Upper lobe of left lung (tissue), 4 donors: ENCODE measurements at regions not wholly inside any gene's neighbourhood (a gene's known extent, or its start where the extent isn't known, plus 50 kb on each side); places are given as distances from the start of the nearest gene placed in this dataset.

Experiments
- POLR2A ChIP-seq, 4 donors: fragments of 450-650 bp; IDR thresholded peaks; one replicate each; pipeline ENCODE4 v1.5.1; 2016 to 2017; ENCODE audit warnings: antibody characterized with exemption in 4 of 4, mild to moderate bottlenecking in 2 of 4
- POLR2AphosphoS5 ChIP-seq, 2 donors: sonication (generic); formaldehyde crosslinking; IDR thresholded peaks; one replicate each; pipeline ENCODE4 v1.5.1; 2017; ENCODE audit warnings: antibody characterized with exemption in 2 of 2
- TF ChIP-seq, protein P1 (sequence below), 6 experiments: fragments of 450-650 bp in 4 of 6; fragments of 200-600 bp in 2 of 6; sonication (generic) in 2 of 6; IDR thresholded peaks; one replicate each; pipeline ENCODE4 v1.5.1; 2016 to 2019; ENCODE audit warnings: antibody characterized with exemption in 6 of 6

DNA sequence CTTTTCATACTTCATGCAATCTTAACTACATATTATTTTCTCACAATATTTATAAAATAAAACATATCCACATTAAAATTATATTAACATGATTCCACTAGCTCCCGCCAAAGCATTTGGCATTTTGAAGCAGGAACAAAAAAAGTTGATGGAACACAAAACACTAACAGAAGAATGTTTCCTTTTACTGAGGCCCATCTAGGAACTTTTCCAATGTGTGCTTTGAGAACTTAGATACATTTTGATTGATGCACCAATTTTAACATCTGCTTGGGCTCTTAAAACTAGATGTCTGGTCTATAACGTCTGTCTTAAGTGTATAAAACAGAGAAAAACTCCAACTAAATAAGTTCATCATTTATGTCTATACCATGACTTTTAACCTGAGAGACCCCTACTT is 1214.8 kb downstream of the SORCS1 start:
- TF ChIP-seq POLR2A (IDR thresholded peaks at IDR 0.05) (no peak), POLR2AphosphoS5 (IDR thresholded peaks at IDR 0.05) (no peak)
- TF ChIP-seq, protein P1, sequence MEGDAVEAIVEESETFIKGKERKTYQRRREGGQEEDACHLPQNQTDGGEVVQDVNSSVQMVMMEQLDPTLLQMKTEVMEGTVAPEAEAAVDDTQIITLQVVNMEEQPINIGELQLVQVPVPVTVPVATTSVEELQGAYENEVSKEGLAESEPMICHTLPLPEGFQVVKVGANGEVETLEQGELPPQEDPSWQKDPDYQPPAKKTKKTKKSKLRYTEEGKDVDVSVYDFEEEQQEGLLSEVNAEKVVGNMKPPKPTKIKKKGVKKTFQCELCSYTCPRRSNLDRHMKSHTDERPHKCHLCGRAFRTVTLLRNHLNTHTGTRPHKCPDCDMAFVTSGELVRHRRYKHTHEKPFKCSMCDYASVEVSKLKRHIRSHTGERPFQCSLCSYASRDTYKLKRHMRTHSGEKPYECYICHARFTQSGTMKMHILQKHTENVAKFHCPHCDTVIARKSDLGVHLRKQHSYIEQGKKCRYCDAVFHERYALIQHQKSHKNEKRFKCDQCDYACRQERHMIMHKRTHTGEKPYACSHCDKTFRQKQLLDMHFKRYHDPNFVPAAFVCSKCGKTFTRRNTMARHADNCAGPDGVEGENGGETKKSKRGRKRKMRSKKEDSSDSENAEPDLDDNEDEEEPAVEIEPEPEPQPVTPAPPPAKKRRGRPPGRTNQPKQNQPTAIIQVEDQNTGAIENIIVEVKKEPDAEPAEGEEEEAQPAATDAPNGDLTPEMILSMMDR (IDR thresholded peaks at IDR 0.05): no peak
